Breast epithelium (tissue), 3 donors: ENCODE measurements at regions not wholly inside any gene's neighbourhood (a gene's known extent, or its start where the extent isn't known, plus 50 kb on each side); places are given as distances from the start of the nearest gene placed in this dataset.

Experiments used
- CTCF ChIP-seq, 3 donors: fragments of 450-650 bp; IDR thresholded peaks; one replicate each; pipeline ENCODE4 v1.5.1; 2016 to 2017; ENCODE audit warnings: antibody characterized with exemption in 3 of 3, mild to moderate bottlenecking in 3 of 3, moderate library complexity in 3 of 3
- POLR2A ChIP-seq: fragments of 450-650 bp; IDR thresholded peaks from one replicate; pipeline ENCODE4 v1.6.1; 2016; ENCODE audit warnings: antibody characterized with exemption, mild to moderate bottlenecking, moderate library complexity

GRCh38 chr14:83253870-83254269 lies 1720.2 kb upstream of the SEL1L start:
- TF ChIP-seq POLR2A, result no peak
- TF ChIP-seq CTCF (IDR thresholded peaks at IDR 0.05), result no peak
